Adrenal gland (tissue), 9 donors: ENCODE measurements at regions not wholly inside any gene's neighbourhood (a gene's known extent, or its start where the extent isn't known, plus 50 kb on each side); places are given as distances from the start of the nearest gene placed in this dataset.
A peak's percentile ranks its signal among the peaks of the same experiment; 100 is the strongest.

Experiments
- DNase-seq, 7 donors: peaks; one replicate each; pipeline ENCODE4 v3.0.0-alpha.2; 2019 to 2020
- H3K27ac ChIP-seq, 5 donors: fragments of 200-600 bp; sonication (generic) in 4 of 5; 1 replicate in 3 of 5; 2 replicates in 2 of 5; pipeline versions ENCODE4 v1.5.1 to v1.8.0; 2016 to 2020; ENCODE audit warnings: mild to moderate bottlenecking in 1 of 5
- H3K27me3 ChIP-seq: fragments of 200-600 bp; 2 replicates; pipeline ENCODE4 v1.8.0; 2021
- H3K36me3 ChIP-seq, 2 donors: fragments of 200-600 bp; replicated peaks in 1 of 2; 1 replicate in 1 of 2; 2 replicates in 1 of 2; pipeline versions ENCODE4 v1.5.1 to v1.8.0; 2018 to 2022
- H3K4me1 ChIP-seq, 2 donors: fragments of 200-600 bp; replicated peaks in 1 of 2; 1 replicate in 1 of 2; 2 replicates in 1 of 2; pipeline versions ENCODE4 v1.5.1 to v1.8.0; 2018 to 2021
- H3K4me3 ChIP-seq, 4 donors: fragments of 200-600 bp; sonication (generic) in 3 of 4; one replicate each; pipeline ENCODE4 v1.5.1; 2016 to 2018
- H3K9me3 ChIP-seq, 3 donors: fragments of 200-600 bp; sonication (generic) in 1 of 3; replicated peaks in 1 of 3; 1 replicate in 2 of 3; 2 replicates in 1 of 3; pipeline versions ENCODE4 v1.5.1 to v1.8.0; 2016 to 2021
- POLR2A ChIP-seq, 2 donors: fragments of 450-650 bp; IDR thresholded peaks; one replicate each; pipeline ENCODE4 v1.6.1; 2017; ENCODE audit warnings: antibody characterized with exemption in 2 of 2, mild to moderate bottlenecking in 2 of 2, moderate library complexity in 1 of 2
- WGBS, 4 donors: extraction: QIAGEN DNeasy Blood & Tissue Kit in 2 of 4; methylation state at CpG; one replicate each; pipeline versions ENCODE4 v1.1.5 to v1.1.7; 2013 to 2017; 5-methylcytosine and 5-hydroxymethylcytosine counted together
- intact Hi-C, 2 donors: fragments of 100-400 bp; cut with DNase I; formaldehyde crosslinking; loops; one replicate each; pipeline versions ENCODE4 v1.14.1 to v1.15.0; 2022 to 2023
- TF ChIP-seq, protein P1 (sequence below), 6 experiments: fragments of 450-650 bp in 4 of 6; fragments of 200-600 bp in 2 of 6; sonication (generic) in 1 of 6; IDR thresholded peaks; 1 replicate in 5 of 6; 2 replicates in 1 of 6; pipeline versions ENCODE4 v1.5.1 to v1.8.0; 2016 to 2021; ENCODE audit warnings: antibody characterized with exemption in 6 of 6, mild to moderate bottlenecking in 2 of 6, moderate library complexity in 1 of 6
- donor health status: healthy with polysubstance abuse.
- donor health status: Bipolar disorder and iron deficiency.
- donor health status: DM: yes; HTN: yes; CAD: no.
- donor health status: DM: no; HTN: no; CAD: no.
- donor health status: DM: no; HTN: no; CAD: no.

GRCh38 chrX:26581091-26581490, 365.1 kb downstream of the MAGEB5 start:
- Histone ChIP-seq H3K9me3 (no peaks in the 10 kb centered on the region), H3K4me3 (no peak overlapping the region), H3K27ac (no peak overlapping the region), H3K36me3 (no peaks in the 10 kb centered on the region), H3K27me3 (no peaks in the 10 kb centered on the region), H3K4me1 (no peaks in the 10 kb centered on the region)
- DNase-seq = no peak
- intact Hi-C loops = no loop called here
- TF ChIP-seq POLR2A (IDR thresholded peaks at IDR 0.05) = no peak
- TF ChIP-seq, protein P1, sequence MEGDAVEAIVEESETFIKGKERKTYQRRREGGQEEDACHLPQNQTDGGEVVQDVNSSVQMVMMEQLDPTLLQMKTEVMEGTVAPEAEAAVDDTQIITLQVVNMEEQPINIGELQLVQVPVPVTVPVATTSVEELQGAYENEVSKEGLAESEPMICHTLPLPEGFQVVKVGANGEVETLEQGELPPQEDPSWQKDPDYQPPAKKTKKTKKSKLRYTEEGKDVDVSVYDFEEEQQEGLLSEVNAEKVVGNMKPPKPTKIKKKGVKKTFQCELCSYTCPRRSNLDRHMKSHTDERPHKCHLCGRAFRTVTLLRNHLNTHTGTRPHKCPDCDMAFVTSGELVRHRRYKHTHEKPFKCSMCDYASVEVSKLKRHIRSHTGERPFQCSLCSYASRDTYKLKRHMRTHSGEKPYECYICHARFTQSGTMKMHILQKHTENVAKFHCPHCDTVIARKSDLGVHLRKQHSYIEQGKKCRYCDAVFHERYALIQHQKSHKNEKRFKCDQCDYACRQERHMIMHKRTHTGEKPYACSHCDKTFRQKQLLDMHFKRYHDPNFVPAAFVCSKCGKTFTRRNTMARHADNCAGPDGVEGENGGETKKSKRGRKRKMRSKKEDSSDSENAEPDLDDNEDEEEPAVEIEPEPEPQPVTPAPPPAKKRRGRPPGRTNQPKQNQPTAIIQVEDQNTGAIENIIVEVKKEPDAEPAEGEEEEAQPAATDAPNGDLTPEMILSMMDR (IDR thresholded peaks at IDR 0.05) = no peak

- H3K36me3 ChIP-seq = no peaks in the 10 kb centered on the region
- H3K27ac ChIP-seq = no peak overlapping the region
- WGBS, 4 donors = 38 to 64% (median 50%) methylated on average over 1 of the region's 1 CpG
- DNase-seq = no peak
- intact Hi-C loops = no loop called here
- TF ChIP-seq, protein P1 (IDR thresholded peaks at IDR 0.05) = no peak
- TF ChIP-seq POLR2A (IDR thresholded peaks at IDR 0.05) = no peak
- no peaks in the 10 kb centered on the region for H3K4me1 ChIP-seq
- no peaks in the 10 kb centered on the region for H3K9me3 ChIP-seq
- H3K4me3 ChIP-seq = no peak overlapping the region
- H3K27me3 ChIP-seq = no peaks in the 10 kb centered on the region
Measured at GRCh38 chrX:26580021-26580420, 364.1 kb downstream of the MAGEB5 start.

- Histone ChIP-seq H3K4me3 (no peak overlapping the region), H3K27me3 (no peaks in the 10 kb centered on the region), H3K9me3 (no peaks in the 10 kb centered on the region), H3K27ac (no peak overlapping the region), H3K36me3 (no peaks in the 10 kb centered on the region), H3K4me1 (no peaks in the 10 kb centered on the region)
- TF ChIP-seq, protein P1 (IDR thresholded peaks at IDR 0.05) = no peak
- no peak for TF ChIP-seq POLR2A (IDR thresholded peaks at IDR 0.05)
- no peak for DNase-seq
- intact Hi-C loops = no loop called here
Measured at GRCh38 chrX:26574234-26574633, 358.3 kb downstream of the MAGEB5 start.

GRCh38 chrX:26562156-26562555, 346.2 kb downstream of the MAGEB5 start:
- no peak for TF ChIP-seq POLR2A (IDR thresholded peaks at IDR 0.05)
- TF ChIP-seq, protein P1 (IDR thresholded peaks at IDR 0.05) = no peak
- no peak overlapping the region for H3K4me3 ChIP-seq
- WGBS, 4 donors = 19 to 45% (median 28%) methylated on average over 1 of the region's 1 CpG
- H3K9me3 ChIP-seq = no peaks in the 10 kb centered on the region
- no peak for DNase-seq
- intact Hi-C loops = no loop called here
- H3K4me1 ChIP-seq = no peaks in the 10 kb centered on the region
- H3K27ac ChIP-seq = peak overlapping the region in 1 of 5 donors; percentile 2
- H3K27me3 ChIP-seq = no peaks in the 10 kb centered on the region
- H3K36me3 ChIP-seq = no peaks in the 10 kb centered on the region
